PC-3 (cell line): ENCODE measurements at regions not wholly inside any gene's neighbourhood (a gene's known extent, or its start where the extent isn't known, plus 50 kb on each side); places are given as distances from the start of the nearest gene placed in this dataset.

ENCODE experiments used
- ATAC-seq: fragments of 200-7000 bp; cut with Tn5 transposase; 2 replicates; pipeline ENCODE4 v1.9.1; 2020; ENCODE audit warnings: mild to moderate bottlenecking, moderate library complexity
- BruUV-seq: library from RNA; stranded (reverse); fragments of 400-500 nt; replicated peaks from 2 replicates; lab custom pipeline; 2021; lab: Mats Ljungman, UMichigan
- CTCF ChIA-PET: fragments of 300-600 bp; sonication (Branson Sonifier 250); formaldehyde crosslinking; loops from one replicate; lab custom pipeline; 2022; ENCODE audit warnings: antibody characterized with exemption; lab: Charles Lee
- POLR2A ChIA-PET: fragments of 300-600 bp; sonication (Branson Sonifier 250); formaldehyde crosslinking; loops from one replicate; lab custom pipeline; 2022; ENCODE audit warnings: antibody characterized with exemption; ENCODE audit not compliant: unreplicated experiment; lab: Charles Lee
- DNase-seq: peaks from one replicate; pipeline ENCODE4 v3.0.0-alpha.2; 2015
- H2AFZ ChIP-seq: fragments of 300-600 bp; sonication (generic); 2 replicates; pipeline ENCODE4 v1.6.0; 2016; ENCODE audit warnings: antibody characterized with exemption, low read length
- H3F3A ChIP-seq: fragments of 300-600 bp; sonication (generic); one replicate; pipeline ENCODE4 v1.6.0; 2017; ENCODE audit warnings: antibody characterized with exemption, low read length, control low read depth, mild to moderate bottlenecking; ENCODE audit not compliant: unreplicated experiment
- H3K27ac ChIP-seq: fragments of 300-600 bp; sonication (generic); 2 replicates; pipeline ENCODE4 v1.5.1; 2016; ENCODE audit warnings: mild to moderate bottlenecking, low read length
- H3K27me3 ChIP-seq: fragments of 300-600 bp; sonication (generic); 2 replicates; pipeline ENCODE4 v1.6.1; 2016; ENCODE audit warnings: low read length, mixed read lengths
- H3K36me3 ChIP-seq: fragments of 300-600 bp; sonication (generic); 2 replicates; pipeline ENCODE4 v1.6.1; 2016; ENCODE audit warnings: low read depth, mixed run types, low read length, mixed read lengths
- H3K4me1 ChIP-seq: fragments of 300-600 bp; sonication (generic); 2 replicates; pipeline ENCODE4 v1.5.1; 2016; ENCODE audit warnings: low read length; ENCODE audit not compliant: insufficient read depth
- H3K4me2 ChIP-seq: fragments of 300-600 bp; sonication (generic); 2 replicates; pipeline ENCODE4 v1.6.0; 2016; ENCODE audit warnings: low read length
- H3K4me3 ChIP-seq: fragments of 300-600 bp; sonication (generic); 2 replicates; pipeline ENCODE4 v1.5.1; 2016; ENCODE audit warnings: mild to moderate bottlenecking, low read length, mixed read lengths
- H3K79me2 ChIP-seq: fragments of 300-600 bp; sonication (generic); 2 replicates; pipeline ENCODE4 v1.6.1; 2017; ENCODE audit warnings: low read length, mixed read lengths
- H3K9ac ChIP-seq: fragments of 300-600 bp; sonication (generic); 2 replicates; pipeline ENCODE4 v1.6.0; 2016; ENCODE audit warnings: mild to moderate bottlenecking, low read length
- H3K9me2 ChIP-seq: fragments of 300-600 bp; sonication (generic); replicated peaks from 2 replicates; pipeline ENCODE4 v1.6.1; 2016; ENCODE audit warnings: mixed run types, low read length, mixed read lengths
- H3K9me3 ChIP-seq: fragments of 300-600 bp; sonication (generic); 2 replicates; pipeline ENCODE4 v1.6.1; 2016; ENCODE audit warnings: low read length, mixed read lengths
- H4K20me1 ChIP-seq: fragments of 300-600 bp; sonication (generic); 2 replicates; pipeline ENCODE4 v1.6.1; 2016; ENCODE audit warnings: low read length, mixed read lengths
- EZH2 ChIP-seq: fragments of 300-600 bp; sonication (generic); IDR thresholded peaks from one replicate; pipeline ENCODE4 v1.6.1; 2017; ENCODE audit warnings: antibody characterized with exemption, mild to moderate bottlenecking, low read length; ENCODE audit not compliant: unreplicated experiment
- EZH2phosphoT487 ChIP-seq: fragments of 300-600 bp; sonication (generic); IDR thresholded peaks from 2 replicates; pipeline ENCODE4 v1.6.1; 2018; ENCODE audit warnings: mild to moderate bottlenecking, antibody characterized with exemption, low read length, borderline replicate concordance
- intact Hi-C: fragments of 100-400 bp; cut with micrococcal nuclease; formaldehyde crosslinking; loops from 2 replicates; pipeline ENCODE4 v1.9.0; 2023
- TF ChIP-seq, protein P1 (sequence below): fragments of 300-600 bp; sonication (generic); conservative IDR thresholded peaks from 2 replicates; pipeline ENCODE4 v1.5.1; 2017; ENCODE audit warnings: antibody characterized with exemption, low read depth, mild to moderate bottlenecking, low read length

DNA sequence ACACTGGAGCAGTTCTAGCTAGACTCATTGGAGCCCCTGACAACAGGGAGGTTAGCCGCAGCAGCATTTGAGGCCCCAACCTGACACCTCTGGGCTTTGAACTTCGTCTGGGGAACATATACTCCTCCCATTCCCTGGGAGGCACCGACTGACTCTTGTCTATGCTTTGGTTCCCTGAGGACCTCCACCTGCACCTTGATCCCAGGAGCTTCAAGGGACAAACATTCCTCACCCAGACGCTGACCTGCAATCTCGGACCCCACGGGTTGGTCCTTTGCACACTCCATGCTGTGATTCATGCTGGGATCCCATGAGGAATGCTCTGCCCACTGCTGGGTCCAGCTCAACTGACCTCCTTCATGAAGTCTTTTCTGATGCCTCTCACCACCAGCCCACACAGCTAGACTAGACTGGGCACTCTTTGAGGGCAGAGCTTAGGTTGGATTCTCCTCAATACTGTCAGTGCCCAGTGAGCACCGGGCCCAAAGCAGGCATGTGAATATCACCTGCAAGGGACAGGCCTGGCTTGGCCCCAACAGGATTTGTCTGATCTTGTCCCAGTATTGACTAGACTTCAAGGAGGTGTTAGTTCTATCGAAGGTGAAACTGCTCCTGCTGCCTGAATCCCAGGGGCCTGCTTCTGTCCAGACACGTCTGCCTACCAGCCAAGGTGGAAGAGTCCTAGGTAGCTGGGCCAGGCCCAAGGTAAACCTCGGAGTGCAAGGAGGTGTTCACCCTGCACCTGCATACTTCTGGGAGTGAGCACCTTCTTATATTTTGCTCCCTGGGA, 51.8 kb upstream of the ZBTB43 start:
- ATAC-seq (no peak), DNase-seq (no peak)
- no peaks in the 10 kb centered on the region for H3K4me1 ChIP-seq
- H3F3A ChIP-seq = no peaks in the 10 kb centered on the region
- TF ChIP-seq, protein P1, sequence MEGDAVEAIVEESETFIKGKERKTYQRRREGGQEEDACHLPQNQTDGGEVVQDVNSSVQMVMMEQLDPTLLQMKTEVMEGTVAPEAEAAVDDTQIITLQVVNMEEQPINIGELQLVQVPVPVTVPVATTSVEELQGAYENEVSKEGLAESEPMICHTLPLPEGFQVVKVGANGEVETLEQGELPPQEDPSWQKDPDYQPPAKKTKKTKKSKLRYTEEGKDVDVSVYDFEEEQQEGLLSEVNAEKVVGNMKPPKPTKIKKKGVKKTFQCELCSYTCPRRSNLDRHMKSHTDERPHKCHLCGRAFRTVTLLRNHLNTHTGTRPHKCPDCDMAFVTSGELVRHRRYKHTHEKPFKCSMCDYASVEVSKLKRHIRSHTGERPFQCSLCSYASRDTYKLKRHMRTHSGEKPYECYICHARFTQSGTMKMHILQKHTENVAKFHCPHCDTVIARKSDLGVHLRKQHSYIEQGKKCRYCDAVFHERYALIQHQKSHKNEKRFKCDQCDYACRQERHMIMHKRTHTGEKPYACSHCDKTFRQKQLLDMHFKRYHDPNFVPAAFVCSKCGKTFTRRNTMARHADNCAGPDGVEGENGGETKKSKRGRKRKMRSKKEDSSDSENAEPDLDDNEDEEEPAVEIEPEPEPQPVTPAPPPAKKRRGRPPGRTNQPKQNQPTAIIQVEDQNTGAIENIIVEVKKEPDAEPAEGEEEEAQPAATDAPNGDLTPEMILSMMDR = no peak
- TF ChIP-seq EZH2phosphoT487 = no peak
- TF ChIP-seq EZH2 = no peak
- H3K27ac ChIP-seq = no peak overlapping the region
- no peaks in the 10 kb centered on the region for H3K9me3 ChIP-seq
- no peaks in the 10 kb centered on the region for H3K79me2 ChIP-seq
- no peaks in the 10 kb centered on the region for H3K36me3 ChIP-seq
- peaks cover 31% of the 10 kb centered on the region for H3K27me3 ChIP-seq
- no peak overlapping the region for H3K4me3 ChIP-seq
- intact Hi-C loops = no loop called here
- H3K4me2 ChIP-seq = no peak overlapping the region
- no peak overlapping the region for H2AFZ ChIP-seq
- no peak overlapping the region for H3K9ac ChIP-seq
- no peaks in the 10 kb centered on the region for H3K9me2 ChIP-seq
- H4K20me1 ChIP-seq = no peaks in the 10 kb centered on the region
- BruUV-seq = no TSS peak
- ChIA-PET POLR2A (interaction anchor here (0.6 kb wide), 1 partner anchor 131 kb away, joined by 5 read pairs; no protein-coding TSS in a partner anchor), CTCF (no interaction called here)

DNA sequence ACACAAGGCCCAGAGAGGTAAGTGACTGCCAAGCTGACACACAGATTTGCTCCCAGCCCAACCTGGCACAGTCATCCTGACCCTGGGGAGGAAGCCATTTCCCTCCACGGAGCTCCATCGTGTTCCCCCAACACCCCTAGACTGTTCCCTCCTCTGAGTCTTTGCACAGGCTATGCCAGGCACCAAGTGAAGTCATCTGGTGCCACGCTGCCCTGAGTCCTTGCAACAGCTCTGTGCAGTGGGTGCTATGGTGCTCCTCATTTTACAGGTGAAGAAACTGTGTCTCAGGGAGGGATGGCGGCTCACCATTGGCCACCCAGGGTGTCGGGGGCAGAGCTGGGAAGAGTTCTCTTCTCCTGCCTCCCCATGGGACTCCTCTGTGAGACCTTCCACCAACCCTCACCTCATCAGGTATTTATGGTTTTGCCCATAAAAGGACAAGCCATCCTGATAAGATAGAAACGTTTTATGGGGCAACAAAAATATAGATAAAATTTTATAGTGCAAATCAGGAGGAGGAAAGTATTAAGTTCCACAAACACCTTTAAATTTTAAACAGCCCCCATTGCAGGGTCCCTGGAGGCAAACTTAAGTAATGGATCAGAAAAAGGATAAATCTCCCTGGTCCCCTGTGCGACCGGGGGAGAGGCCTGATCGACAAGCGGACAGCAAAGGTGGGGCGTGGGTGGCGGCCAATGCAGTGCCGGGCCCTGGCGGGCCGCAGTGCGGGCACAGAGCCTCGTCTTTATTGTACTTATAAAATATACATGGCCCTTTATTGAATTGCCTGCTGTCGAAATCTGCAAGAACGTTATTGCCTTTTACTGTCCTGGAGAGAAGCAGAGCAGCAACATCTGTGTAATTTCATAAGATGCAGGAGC, 50.2 kb upstream of the ZBTB43 start:
- POLR2A ChIA-PET = no interaction called here
- no peak overlapping the region for H3K27ac ChIP-seq
- BruUV-seq = no TSS peak
- no peaks in the 10 kb centered on the region for H3K4me1 ChIP-seq
- H3K9me3 ChIP-seq = no peaks in the 10 kb centered on the region
- no peak for ATAC-seq
- H4K20me1 ChIP-seq = no peaks in the 10 kb centered on the region
- H3K27me3 ChIP-seq = peaks cover 31% of the 10 kb centered on the region
- CTCF ChIA-PET = no interaction called here
- no peak overlapping the region for H3K9ac ChIP-seq
- no peaks in the 10 kb centered on the region for H3F3A ChIP-seq
- no peak overlapping the region for H2AFZ ChIP-seq
- no peaks in the 10 kb centered on the region for H3K9me2 ChIP-seq
- no peak overlapping the region for H3K4me3 ChIP-seq
- TF ChIP-seq EZH2 (no peak), EZH2phosphoT487 (no peak)
- TF ChIP-seq, protein P1 = no peak
- H3K4me2 ChIP-seq = no peak overlapping the region
- no peaks in the 10 kb centered on the region for H3K36me3 ChIP-seq
- intact Hi-C loops = no loop called here
- no peaks in the 10 kb centered on the region for H3K79me2 ChIP-seq
- DNase-seq = no peak
